GM21423 (cell line): ENCODE measurements at regions not wholly inside any gene's neighbourhood (a gene's known extent, or its start where the extent isn't known, plus 50 kb on each side); places are given as distances from the start of the nearest gene placed in this dataset.

Experiments
- ATAC-seq: cut with Tn5 transposase; IDR thresholded peaks from one replicate; pipeline ENCODE4 v1.9.1; 2021; ENCODE audit warnings: mild to moderate bottlenecking, moderate library complexity; ENCODE audit not compliant: unreplicated experiment

- ATAC-seq = no peak
These were observed 470.7 kb upstream of the AKR1E2 start for GRCh38 chr10:4355350-4355749.

- no peak for ATAC-seq
These were observed 471.6 kb upstream of the AKR1E2 start for GRCh38 chr10:4354382-4354812.

DNA sequence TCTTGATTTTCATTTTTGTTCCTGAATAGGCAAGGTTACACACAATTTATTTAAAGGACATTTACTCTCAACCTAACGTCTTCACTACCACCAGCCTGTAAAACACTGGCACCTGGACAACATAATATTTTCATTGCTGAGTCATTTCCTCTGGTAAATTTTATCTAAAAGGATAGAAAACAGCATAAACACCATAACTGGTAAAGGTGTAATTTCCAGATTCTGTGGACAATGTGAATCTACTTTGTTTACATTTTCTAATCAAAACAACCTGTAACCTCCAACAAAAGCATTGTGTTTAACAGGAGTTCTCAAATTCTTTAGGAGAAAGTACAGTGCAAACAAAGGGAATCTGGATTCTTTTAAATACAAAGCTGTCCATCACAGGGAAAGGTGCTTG lies 472.0 kb upstream of the AKR1E2 start:
- no peak for ATAC-seq

DNA sequence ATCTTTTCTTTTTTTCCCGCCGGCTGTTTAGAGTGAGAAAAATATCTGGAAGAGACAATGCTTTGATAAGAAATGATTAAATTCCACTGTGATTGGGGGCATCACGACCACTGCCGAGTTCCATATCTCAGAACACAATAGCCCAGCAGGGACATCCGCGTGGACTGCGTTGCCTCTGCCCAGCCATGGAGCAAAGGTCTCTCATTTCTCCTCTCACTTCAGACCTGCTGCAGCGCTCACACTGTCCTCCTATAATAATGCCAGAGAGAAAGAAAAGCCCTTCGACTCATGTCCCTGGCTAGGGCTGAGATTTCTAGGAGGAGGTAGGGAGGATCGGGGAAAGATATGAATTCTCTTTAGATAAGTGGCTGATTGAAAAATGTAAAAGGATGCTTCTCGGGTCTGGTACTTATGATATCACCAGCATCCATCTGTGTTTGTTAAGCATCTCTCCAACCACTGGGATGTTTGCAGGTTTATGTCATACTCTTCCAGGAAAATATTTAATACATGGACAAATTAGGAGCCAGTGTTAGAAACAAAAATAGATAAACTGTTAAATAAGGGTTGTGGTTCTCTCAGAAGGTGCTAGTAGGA lies 472.9 kb upstream of the AKR1E2 start:
- no peak for ATAC-seq

DNA sequence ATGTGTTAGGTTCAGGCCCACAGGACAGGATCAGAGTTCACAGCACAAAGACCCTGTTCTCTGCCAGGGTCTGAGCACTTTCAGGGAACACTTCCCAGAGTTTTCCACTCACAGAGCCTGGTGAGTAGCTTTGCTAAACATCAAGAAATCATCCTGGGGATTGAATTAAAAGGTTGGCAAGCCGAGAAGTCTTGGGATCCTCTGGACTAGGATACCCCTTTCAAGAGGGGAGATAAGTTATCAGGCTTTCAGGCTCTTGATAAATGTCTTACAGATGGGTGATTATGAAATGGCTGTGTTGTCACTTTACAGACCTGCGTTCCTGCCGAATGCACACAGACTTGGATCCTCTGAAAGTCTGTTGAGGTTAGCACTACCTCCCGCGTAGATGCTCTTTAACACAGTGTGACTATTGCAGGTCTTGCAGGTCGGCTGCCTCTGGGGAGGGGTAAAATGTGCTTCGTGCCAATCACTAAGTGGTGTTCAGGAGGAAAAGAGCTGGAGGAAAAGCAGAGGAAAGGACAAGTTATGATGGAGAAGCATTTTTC lies 473.5 kb upstream of the AKR1E2 start:
- ATAC-seq = no peak

GRCh38 chr10:4351723-4352413 lies 474.1 kb upstream of the AKR1E2 start:
- no peak for ATAC-seq

- no peak for ATAC-seq
These were observed 478.6 kb upstream of the AKR1E2 start for GRCh38 chr10:4347397-4347796.

GRCh38 chr10:4345877-4346646 lies 479.9 kb upstream of the AKR1E2 start:
- ATAC-seq = no peak

GRCh38 chr10:4344492-4344994 lies 481.5 kb upstream of the AKR1E2 start:
- no peak for ATAC-seq

- no peak for ATAC-seq
These were observed 482.1 kb upstream of the AKR1E2 start for GRCh38 chr10:4343873-4344272.

DNA sequence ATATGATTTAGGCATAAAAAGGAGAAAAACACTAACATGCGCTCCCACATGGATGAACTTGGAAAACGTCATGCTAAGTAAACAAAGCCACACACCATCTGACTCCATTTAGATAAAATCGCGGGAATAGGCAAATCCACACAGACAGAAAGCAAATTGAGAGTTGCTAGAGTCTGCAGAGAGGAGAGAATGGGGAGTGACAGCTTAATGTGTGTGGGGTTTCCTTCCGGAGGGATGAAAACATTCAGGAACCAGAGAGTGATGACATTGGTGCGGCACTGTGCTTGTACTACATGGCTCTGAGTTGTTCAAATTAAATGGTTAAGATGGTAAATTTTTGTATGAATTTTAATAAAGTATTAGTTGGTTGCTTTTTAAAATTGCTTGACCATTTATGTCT lies 482.9 kb upstream of the AKR1E2 start:
- no peak for ATAC-seq

DNA sequence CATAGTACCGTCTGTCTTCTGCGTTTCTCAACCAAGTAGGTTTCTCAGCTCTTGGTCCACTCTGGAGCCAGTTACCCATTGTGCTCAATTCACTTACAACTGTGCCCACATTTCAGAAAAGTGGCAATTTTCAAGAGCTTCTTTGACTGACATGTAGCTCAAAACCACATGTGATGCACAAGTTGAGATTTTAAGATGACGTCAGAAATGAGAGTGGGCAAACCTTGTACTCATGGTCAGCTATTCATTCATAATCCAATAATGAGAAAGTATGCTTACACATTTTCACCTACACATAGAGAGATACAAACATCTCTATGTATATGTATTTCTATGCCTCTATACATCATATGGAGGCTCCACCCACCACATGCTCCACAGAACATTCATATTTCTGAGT lies 487.2 kb upstream of the AKR1E2 start:
- no peak for ATAC-seq

DNA sequence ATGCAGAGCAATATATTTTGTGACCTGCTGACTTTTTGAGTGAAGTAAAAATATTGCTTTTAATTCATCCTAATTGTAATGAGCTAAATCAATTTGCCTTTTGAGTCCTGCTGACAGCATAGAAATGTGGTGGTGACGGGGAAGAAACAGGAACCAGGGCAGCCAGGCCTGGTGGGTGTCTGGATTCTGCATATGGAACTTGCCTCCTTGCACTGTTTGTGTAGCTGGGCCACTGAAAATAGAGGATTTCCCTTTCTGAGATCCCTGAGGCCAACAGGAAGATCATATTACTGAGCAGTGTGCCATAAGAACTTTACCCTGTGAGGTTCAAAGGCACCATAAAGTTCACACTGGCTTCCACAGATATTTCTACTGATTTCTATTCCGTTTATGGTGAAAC lies 488.4 kb upstream of the AKR1E2 start:
- ATAC-seq = no peak

DNA sequence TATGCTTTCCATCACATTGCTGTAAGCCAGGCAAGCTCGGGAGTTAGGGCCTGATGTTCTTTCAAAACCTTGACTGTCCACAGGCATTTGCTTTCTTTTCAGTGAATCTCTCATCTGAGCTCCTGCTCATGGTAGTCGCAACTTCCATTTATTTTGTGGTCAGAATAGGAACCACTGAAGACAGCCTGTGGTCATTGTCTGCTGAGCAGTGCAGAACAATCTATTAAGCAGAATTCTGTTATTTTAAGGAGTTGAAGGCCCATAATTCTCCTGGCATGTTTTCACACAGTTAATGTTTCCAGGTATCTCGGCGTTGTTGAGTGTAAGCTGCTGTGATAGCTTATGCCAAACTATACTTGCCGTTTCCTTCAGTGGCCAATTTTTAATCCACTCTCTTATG lies 491.1 kb upstream of the AKR1E2 start:
- ATAC-seq = no peak

DNA sequence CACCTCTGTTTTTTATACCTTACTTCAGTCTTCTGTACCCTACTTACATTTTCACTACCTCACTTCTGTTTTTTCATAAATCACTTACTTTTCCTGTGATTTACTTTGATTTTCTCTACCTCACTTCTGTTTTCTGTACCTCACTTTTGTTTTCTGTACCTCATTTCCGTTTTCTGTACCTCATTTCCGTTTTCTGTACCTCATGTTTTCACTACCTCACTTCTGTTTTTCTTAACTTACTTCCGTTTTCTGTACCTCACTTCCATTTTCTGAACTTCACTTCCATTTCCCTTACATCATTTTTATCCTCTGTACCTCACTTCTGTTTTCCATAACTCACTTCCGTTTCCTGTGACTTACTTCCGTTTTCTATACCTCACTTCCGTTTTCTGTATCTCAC lies 492.0 kb upstream of the AKR1E2 start:
- no peak for ATAC-seq

GRCh38 chr10:4333459-4333894 lies 492.5 kb upstream of the AKR1E2 start:
- no peak for ATAC-seq

DNA sequence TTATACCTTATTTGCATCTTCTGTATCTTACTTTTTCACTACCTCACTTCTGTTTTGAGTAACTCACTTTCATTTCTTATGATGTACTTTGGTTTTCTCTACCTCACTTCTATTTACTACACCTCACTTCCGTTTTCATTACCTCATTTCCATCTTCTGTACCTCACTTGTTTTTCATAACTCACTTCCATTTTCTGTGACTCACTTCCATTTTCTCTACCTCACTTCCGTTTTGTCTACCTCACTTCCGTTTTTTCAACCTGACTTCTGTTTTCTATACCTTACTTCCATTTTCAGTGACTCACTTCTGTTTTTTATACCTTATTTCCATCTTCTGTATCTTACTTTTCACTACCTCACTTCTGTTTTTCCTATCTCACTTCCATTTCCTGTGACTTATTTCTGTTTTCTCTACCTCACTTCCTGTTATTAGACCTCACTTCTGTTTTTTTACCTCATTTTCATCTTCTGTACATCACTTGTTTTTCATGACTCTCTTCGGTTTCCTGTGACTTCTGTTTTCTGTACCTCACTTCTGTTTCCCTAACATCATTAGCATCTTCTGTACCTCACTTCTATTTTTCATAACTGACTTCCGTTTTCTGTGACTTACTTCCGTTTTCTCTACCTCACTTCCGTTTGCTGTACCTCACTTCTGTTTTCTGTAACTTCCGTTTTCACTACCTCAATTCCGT lies 493.1 kb upstream of the AKR1E2 start:
- ATAC-seq = no peak

- ATAC-seq = no peak
These were observed 494.9 kb upstream of the AKR1E2 start for GRCh38 chr10:4331150-4331549.

GRCh38 chr10:4330636-4331035 lies 495.4 kb upstream of the AKR1E2 start:
- ATAC-seq = no peak

- no peak for ATAC-seq
These were observed 496.8 kb upstream of the AKR1E2 start for GRCh38 chr10:4329225-4329624.

DNA sequence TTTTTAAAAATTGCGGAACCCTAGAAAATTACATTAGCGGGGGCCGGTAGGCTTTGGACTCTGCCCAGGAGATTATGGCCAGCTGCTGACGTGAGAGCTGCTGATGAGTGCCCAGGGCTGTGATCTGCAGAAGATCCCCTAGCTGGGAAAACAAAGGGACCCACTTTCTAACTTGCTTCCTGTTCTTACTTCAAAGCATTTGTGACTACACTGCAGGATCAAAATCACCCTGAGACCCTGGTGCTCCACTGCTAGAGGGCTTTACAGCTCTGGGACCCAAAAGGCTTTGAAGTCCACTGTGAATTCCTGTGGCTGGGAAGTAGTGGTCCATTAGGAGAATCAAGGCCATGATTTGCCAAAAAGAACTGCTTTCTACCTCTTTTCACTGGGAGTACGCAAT lies 499.4 kb upstream of the AKR1E2 start:
- ATAC-seq = no peak
